SK-N-SH (cell line): ENCODE measurements at regions not wholly inside any gene's neighbourhood (a gene's known extent, or its start where the extent isn't known, plus 50 kb on each side); places are given as distances from the start of the nearest gene placed in this dataset.

Experiments used
- CTCF ChIA-PET: fragments of 300-600, 350-600 bp; formaldehyde crosslinking; extraction: SDS; loops from one replicate; lab custom pipeline; 2021; lab: Yijun Ruan, JAX
- POLR2A ChIA-PET: fragments of 350-600 bp; sonication (Branson Sonifier 250); formaldehyde crosslinking; extraction: SDS; loops from one replicate; lab custom pipeline; 2020; ENCODE audit warnings: antibody characterized with exemption, inconsistent platforms; lab: Yijun Ruan, JAX
- DNase-seq: peaks from one replicate; pipeline ENCODE4 v3.0.0; 2012
- H2AFZ ChIP-seq: fragments of 200-600 bp; sonication (generic); 2 replicates; pipeline ENCODE4 v1.8.1; 2016; ENCODE audit warnings: antibody characterized with exemption, mild to moderate bottlenecking, low read depth
- H3F3A ChIP-seq: fragments of 200-600 bp; sonication (generic); replicated peaks from 2 replicates; pipeline ENCODE3; 2016; ENCODE audit warnings: antibody characterized with exemption, mild to moderate bottlenecking; ENCODE audit not compliant: insufficient read depth
- H3K27ac ChIP-seq, 2 experiments: fragments of 200-500 bp in 1 of 2; fragments of 200-600 bp in 1 of 2; sonication (Bioruptor generic) in 1 of 2; sonication (generic), shearing (Covaris generic) in 1 of 2; 2 replicates each; pipeline versions ENCODE4 v1.5.1 to v1.6.1; 2014 to 2016; ENCODE audit warnings: low read depth in 2 of 2, inconsistent platforms in 1 of 2, low read length in 1 of 2, mild to moderate bottlenecking in 1 of 2, mixed read lengths in 1 of 2
- H3K27me3 ChIP-seq: fragments of 200-600 bp; sonication (generic), shearing (Covaris generic); 2 replicates; pipeline ENCODE4 v1.6.1; 2016; ENCODE audit warnings: mixed run types; ENCODE audit not compliant: insufficient read depth
- H3K36me3 ChIP-seq, 2 experiments: fragments of 200-500 bp in 1 of 2; fragments of 200-600 bp in 1 of 2; sonication (Bioruptor generic) in 1 of 2; sonication (generic) in 1 of 2; replicated peaks in 1 of 2; 2 replicates each; pipeline versions ENCODE3 to v1.5.1; 2014 to 2016; ENCODE audit warnings: low read length in 1 of 2, mild to moderate bottlenecking in 1 of 2; ENCODE audit not compliant: insufficient read depth in 2 of 2, control insufficient read depth in 1 of 2
- H3K4me1 ChIP-seq, 2 experiments: fragments of 200-500 bp in 1 of 2; fragments of 200-600 bp in 1 of 2; sonication (Bioruptor generic) in 1 of 2; sonication (generic), shearing (Covaris generic) in 1 of 2; 2 replicates each; pipeline versions ENCODE4 v1.5.1 to v1.6.1; 2014 to 2016; ENCODE audit warnings: low read depth in 1 of 2, low read length in 1 of 2, mixed run types in 1 of 2; ENCODE audit not compliant: insufficient read depth in 2 of 2, control insufficient read depth in 1 of 2
- H3K4me2 ChIP-seq: fragments of 200-600 bp; sonication (generic), shearing (Covaris generic); 2 replicates; pipeline ENCODE4 v1.6.1; 2017; ENCODE audit warnings: mixed run types
- H3K4me3 ChIP-seq, 2 experiments: fragments of 200-500 bp in 1 of 2; fragments of 200-600 bp in 1 of 2; sonication (Bioruptor generic) in 1 of 2; sonication (generic), shearing (Covaris generic) in 1 of 2; 2 replicates each; pipeline versions ENCODE4 v1.5.1 to v1.8.1; 2014 to 2016; ENCODE audit warnings: low read depth in 2 of 2, inconsistent platforms in 1 of 2, low read length in 1 of 2, mild to moderate bottlenecking in 1 of 2, mixed read lengths in 1 of 2, moderate library complexity in 1 of 2
- H3K79me2 ChIP-seq: fragments of 200-600 bp; sonication (generic); 2 replicates; pipeline ENCODE4 v1.8.1; 2017; ENCODE audit warnings: mild to moderate bottlenecking; ENCODE audit not compliant: insufficient read depth
- H3K9ac ChIP-seq: fragments of 200-600 bp; sonication (generic); 2 replicates; pipeline ENCODE4 v1.6.1; 2017; ENCODE audit warnings: mixed run types
- H3K9me2 ChIP-seq: fragments of 200-600 bp; sonication (generic); 2 replicates; pipeline ENCODE4 v1.6.1; 2017; ENCODE audit warnings: mixed run types
- H3K9me3 ChIP-seq: fragments of 200-600 bp; sonication (generic); 2 replicates; pipeline ENCODE4 v1.6.1; 2017; ENCODE audit warnings: mixed run types, mild to moderate bottlenecking, moderate library complexity
- H4K20me1 ChIP-seq: fragments of 200-600 bp; sonication (generic); 2 replicates; pipeline ENCODE4 v1.6.1; 2017; ENCODE audit warnings: mild to moderate bottlenecking, mixed run types; ENCODE audit not compliant: insufficient read depth
- EP300 ChIP-seq, 2 experiments: IDR thresholded peaks; 2 replicates each; pipeline versions ENCODE4 v1.4.0 to v1.6.1; 2012; ENCODE audit warnings: borderline replicate concordance in 1 of 2, low read depth in 1 of 2, low read length in 1 of 2
- EZH2phosphoT487 ChIP-seq: fragments of 200-600 bp; sonication (generic); IDR thresholded peaks from 2 replicates; pipeline ENCODE4 v1.6.1; 2017; ENCODE audit warnings: low read depth, mixed run types, mild to moderate bottlenecking, antibody characterized with exemption, moderate library complexity, borderline replicate concordance
- MXI1 ChIP-seq: IDR thresholded peaks from 2 replicates; pipeline ENCODE4 v1.6.1; 2012; ENCODE audit warnings: mild to moderate bottlenecking, low read depth, low read length, improper control_type of control experiment
- RAD21 ChIP-seq: IDR thresholded peaks from 2 replicates; pipeline ENCODE4 v1.6.1; 2012; ENCODE audit warnings: mild to moderate bottlenecking, low read length
- TEAD4 ChIP-seq: IDR thresholded peaks from 2 replicates; pipeline ENCODE4 v1.4.0; 2012; ENCODE audit warnings: mild to moderate bottlenecking, borderline replicate concordance; ENCODE audit not compliant: insufficient read depth
- WGBS: methylation state at CpG from one replicate; pipeline ENCODE4 v1.1.6; 2017; ENCODE audit warnings: low lambda C conversion rate; 5-methylcytosine and 5-hydroxymethylcytosine counted together
- TF ChIP-seq, protein P1 (sequence below): IDR thresholded peaks from 2 replicates; pipeline ENCODE4 v1.6.1; 2012; ENCODE audit warnings: mild to moderate bottlenecking, low read depth, low read length, moderate library complexity

DNA sequence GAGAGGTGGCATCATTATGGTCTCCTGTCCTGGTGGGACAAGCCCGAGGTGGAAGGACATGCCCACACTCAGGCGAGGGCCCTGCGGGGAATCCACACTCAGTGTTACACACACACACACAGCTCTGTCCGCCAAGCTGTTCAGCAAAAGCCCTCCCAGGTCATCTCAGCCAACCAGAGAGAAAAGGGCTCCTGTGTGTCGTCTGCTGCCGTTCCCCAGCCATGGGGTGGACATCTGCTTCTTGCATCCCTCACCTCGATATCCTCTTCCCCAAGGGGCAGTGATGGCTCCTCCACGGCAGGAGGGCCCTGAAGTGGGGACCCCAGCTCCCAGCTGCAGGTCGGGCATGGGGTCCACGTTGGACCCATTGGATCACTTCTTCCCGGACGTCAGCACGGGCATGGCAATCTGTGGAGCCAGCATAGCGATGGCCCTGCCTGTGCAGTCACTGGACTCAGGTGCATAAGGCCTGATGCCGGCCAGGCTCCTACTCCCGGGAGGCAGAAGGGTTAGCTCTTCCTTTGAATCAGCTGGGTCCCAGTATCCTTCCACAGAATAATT lies 290.1 kb downstream of the C16orf95 start:
- Histone ChIP-seq H3K4me3 (no peak overlapping the region), H3K27me3 (peaks cover 95% of the 10 kb centered on the region), H3K4me2 (no peak overlapping the region), H3K27ac (no peak overlapping the region), H2AFZ (no peak overlapping the region), H3K4me1 (no peaks in the 10 kb centered on the region), H3K9ac (no peak overlapping the region), H3K36me3 (no peaks in the 10 kb centered on the region), H3F3A (no peaks in the 10 kb centered on the region), H3K79me2 (no peaks in the 10 kb centered on the region), H3K9me3 (no peaks in the 10 kb centered on the region), H4K20me1 (no peaks in the 10 kb centered on the region), H3K9me2 (no peaks in the 10 kb centered on the region)
- 16% methylated on average over 12 of the region's 16 CpGs for WGBS
- DNase-seq = no peak
- ChIA-PET CTCF (no interaction called here), POLR2A (no interaction called here)
- TF ChIP-seq MXI1 (no peak), TEAD4 (no peak), EZH2phosphoT487 (no peak)
- TF ChIP-seq, protein P1, sequence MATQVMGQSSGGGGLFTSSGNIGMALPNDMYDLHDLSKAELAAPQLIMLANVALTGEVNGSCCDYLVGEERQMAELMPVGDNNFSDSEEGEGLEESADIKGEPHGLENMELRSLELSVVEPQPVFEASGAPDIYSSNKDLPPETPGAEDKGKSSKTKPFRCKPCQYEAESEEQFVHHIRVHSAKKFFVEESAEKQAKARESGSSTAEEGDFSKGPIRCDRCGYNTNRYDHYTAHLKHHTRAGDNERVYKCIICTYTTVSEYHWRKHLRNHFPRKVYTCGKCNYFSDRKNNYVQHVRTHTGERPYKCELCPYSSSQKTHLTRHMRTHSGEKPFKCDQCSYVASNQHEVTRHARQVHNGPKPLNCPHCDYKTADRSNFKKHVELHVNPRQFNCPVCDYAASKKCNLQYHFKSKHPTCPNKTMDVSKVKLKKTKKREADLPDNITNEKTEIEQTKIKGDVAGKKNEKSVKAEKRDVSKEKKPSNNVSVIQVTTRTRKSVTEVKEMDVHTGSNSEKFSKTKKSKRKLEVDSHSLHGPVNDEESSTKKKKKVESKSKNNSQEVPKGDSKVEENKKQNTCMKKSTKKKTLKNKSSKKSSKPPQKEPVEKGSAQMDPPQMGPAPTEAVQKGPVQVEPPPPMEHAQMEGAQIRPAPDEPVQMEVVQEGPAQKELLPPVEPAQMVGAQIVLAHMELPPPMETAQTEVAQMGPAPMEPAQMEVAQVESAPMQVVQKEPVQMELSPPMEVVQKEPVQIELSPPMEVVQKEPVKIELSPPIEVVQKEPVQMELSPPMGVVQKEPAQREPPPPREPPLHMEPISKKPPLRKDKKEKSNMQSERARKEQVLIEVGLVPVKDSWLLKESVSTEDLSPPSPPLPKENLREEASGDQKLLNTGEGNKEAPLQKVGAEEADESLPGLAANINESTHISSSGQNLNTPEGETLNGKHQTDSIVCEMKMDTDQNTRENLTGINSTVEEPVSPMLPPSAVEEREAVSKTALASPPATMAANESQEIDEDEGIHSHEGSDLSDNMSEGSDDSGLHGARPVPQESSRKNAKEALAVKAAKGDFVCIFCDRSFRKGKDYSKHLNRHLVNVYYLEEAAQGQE = no peak

DNA sequence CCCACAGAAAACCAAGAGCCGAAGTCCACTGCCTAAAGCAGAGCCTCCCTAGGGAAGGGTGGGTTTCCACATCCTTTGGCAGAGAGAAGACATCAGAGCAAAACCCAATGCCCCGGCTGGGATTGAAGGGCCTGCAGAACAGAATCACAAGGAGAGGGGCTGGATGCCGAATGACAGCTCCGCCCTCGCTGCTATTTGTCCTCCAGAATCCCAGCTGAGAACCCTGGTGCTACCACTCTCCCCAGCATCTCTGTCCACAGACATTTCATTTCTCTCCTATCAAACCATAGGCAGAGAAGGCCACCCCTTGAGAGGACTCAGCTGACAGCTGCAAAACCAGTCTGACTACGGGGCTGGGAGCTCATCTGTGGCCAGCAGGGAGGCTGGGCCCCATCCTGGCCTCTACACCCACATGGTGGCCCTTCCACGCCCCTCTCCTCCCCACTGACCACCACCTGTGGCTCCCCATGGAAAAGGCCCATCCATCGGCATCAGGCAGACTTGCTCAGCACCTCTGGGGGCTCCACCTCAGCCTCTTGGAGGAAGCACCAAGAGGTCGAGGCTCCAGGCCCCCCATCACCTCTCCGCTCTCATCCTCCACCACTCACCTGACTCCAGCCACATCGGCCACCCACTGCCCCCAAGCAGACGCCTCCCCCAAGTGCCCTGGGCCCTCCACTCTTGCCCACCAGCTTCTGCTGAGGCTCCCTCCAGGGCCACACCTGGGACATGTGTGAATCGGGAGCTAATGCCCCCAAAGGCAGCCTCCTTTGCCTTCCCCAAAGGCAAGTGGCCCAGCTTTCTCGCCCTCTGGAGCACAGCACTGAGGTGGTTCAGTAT lies 288.5 kb downstream of the C16orf95 start:
- Histone ChIP-seq H3K36me3 (no peaks in the 10 kb centered on the region), H3K4me2 (no peak overlapping the region), H4K20me1 (no peaks in the 10 kb centered on the region), H3K9ac (no peak overlapping the region), H2AFZ (no peak overlapping the region), H3K27ac (no peak overlapping the region), H3K4me1 (no peaks in the 10 kb centered on the region), H3K9me3 (no peaks in the 10 kb centered on the region), H3K27me3 (peaks cover 97% of the 10 kb centered on the region), H3F3A (no peaks in the 10 kb centered on the region), H3K4me3 (no peak overlapping the region), H3K79me2 (no peaks in the 10 kb centered on the region), H3K9me2 (no peaks in the 10 kb centered on the region)
- POLR2A ChIA-PET = no interaction called here
- CTCF ChIA-PET = no interaction called here
- TF ChIP-seq EP300 (IDR thresholded peaks at IDR 0.05; ENCODE audit: borderline replicate concordance in 1 of 2, low read depth in 1 of 2, low read length in 1 of 2) (no peak), RAD21 (no peak)
- no peak for DNase-seq
- 7% methylated on average over 11 of the region's 14 CpGs for WGBS
